Right lung (tissue), 2 donors: ENCODE measurements at regions not wholly inside any gene's neighbourhood (a gene's known extent, or its start where the extent isn't known, plus 50 kb on each side); places are given as distances from the start of the nearest gene placed in this dataset.
"Not testable (repeated sequence)": the region's sequence is repeated elsewhere in the genome, so short reads cannot be mapped to it uniquely, and the experiment has no call there.

Experiments used
- DNase-seq, 2 donors: peaks; one replicate each; pipeline ENCODE4 v3.0.0-alpha.2; 2013

GRCh38 chr12:18849080-18849479 lies 111.2 kb downstream of the CAPZA3 start:
- DNase-seq = no peak

- no peak for DNase-seq
Observed at GRCh38 chr12:18849761-18850160, 111.8 kb downstream of the CAPZA3 start.

- DNase-seq = no peak
Observed at GRCh38 chr12:18850752-18851151, 112.8 kb downstream of the CAPZA3 start.

- DNase-seq = no peak
Observed at GRCh38 chr12:18851271-18851670, 113.4 kb downstream of the CAPZA3 start.

GRCh38 chr12:18853570-18854366 lies 115.8 kb downstream of the CAPZA3 start:
- DNase-seq = no peak

GRCh38 chr12:18857656-18858055 lies 119.7 kb downstream of the CAPZA3 start:
- DNase-seq = no peak

- no peak for DNase-seq
Observed at GRCh38 chr12:18859400-18859799, 121.5 kb downstream of the CAPZA3 start.

GRCh38 chr12:18861287-18861858 lies 123.5 kb downstream of the CAPZA3 start:
- DNase-seq = no peak

- no peak for DNase-seq
Observed at GRCh38 chr12:18863769-18864500, 126.0 kb downstream of the CAPZA3 start.

GRCh38 chr12:18864900-18865561 lies 127.1 kb downstream of the CAPZA3 start:
- no peak for DNase-seq

GRCh38 chr12:18868717-18869116 lies 130.8 kb downstream of the CAPZA3 start:
- DNase-seq = no peak

- no peak for DNase-seq
Observed at GRCh38 chr12:18872770-18873169, 134.9 kb downstream of the CAPZA3 start.

GRCh38 chr12:18878676-18879180 lies 140.8 kb downstream of the CAPZA3 start:
- no peak for DNase-seq

GRCh38 chr12:18882690-18883089 lies 144.8 kb downstream of the CAPZA3 start:
- no peak for DNase-seq

- no peak for DNase-seq
Observed at GRCh38 chr12:18886962-18887361, 149.0 kb downstream of the CAPZA3 start.

GRCh38 chr12:18887368-18887767 lies 149.4 kb downstream of the CAPZA3 start:
- no peak for DNase-seq

- DNase-seq = no peak
Observed at GRCh38 chr12:18888047-18888446, 150.1 kb downstream of the CAPZA3 start.

- not testable (repeated sequence) for DNase-seq
Observed at GRCh38 chr12:18890621-18891020, 152.7 kb downstream of the CAPZA3 start.

- DNase-seq = no peak
Observed at GRCh38 chr12:18895540-18895939, 157.6 kb downstream of the CAPZA3 start.

- DNase-seq = no peak
Observed at GRCh38 chr12:18895946-18896345, 158.0 kb downstream of the CAPZA3 start.

GRCh38 chr12:18897823-18898222 lies 159.9 kb downstream of the CAPZA3 start:
- no peak for DNase-seq

GRCh38 chr12:18898470-18898869 lies 160.6 kb downstream of the CAPZA3 start:
- no peak for DNase-seq
